Lower lobe of right lung (tissue), 2 donors: ENCODE measurements at regions not wholly inside any gene's neighbourhood (a gene's known extent, or its start where the extent isn't known, plus 50 kb on each side); places are given as distances from the start of the nearest gene placed in this dataset.

ENCODE experiments used
- ATAC-seq, 2 donors: fragments of 200-7000 bp; cut with Tn5 transposase; one replicate each; pipeline ENCODE4 v1.9.1; 2020 to 2022; ENCODE audit warnings: mild to moderate bottlenecking in 2 of 2, moderate library complexity in 2 of 2
- DNase-seq: peaks from one replicate; pipeline ENCODE4 v3.0.0-alpha.2; 2020
- H3K27ac ChIP-seq: fragments of 200-600 bp; one replicate; pipeline ENCODE4 v1.8.0; 2022
- H3K27me3 ChIP-seq: fragments of 200-600 bp; one replicate; pipeline ENCODE4 v1.8.0; 2022; ENCODE audit warnings: low read depth
- H3K36me3 ChIP-seq: fragments of 200-600 bp; one replicate; pipeline ENCODE4 v1.8.0; 2022; ENCODE audit warnings: mild to moderate bottlenecking
- H3K4me1 ChIP-seq: fragments of 200-600 bp; one replicate; pipeline ENCODE4 v1.8.0; 2022
- H3K4me3 ChIP-seq: fragments of 200-600 bp; one replicate; pipeline ENCODE4 v1.8.0; 2022; ENCODE audit warnings: mild to moderate bottlenecking
- H3K9me3 ChIP-seq: fragments of 200-600 bp; one replicate; pipeline ENCODE4 v1.8.0; 2022
- CTCF ChIP-seq: fragments of 200-600 bp; IDR thresholded peaks from one replicate; pipeline ENCODE4 v1.8.0; 2022; ENCODE audit warnings: antibody characterized with exemption, mild to moderate bottlenecking
- intact Hi-C: fragments of 100-400 bp; cut with DNase I; formaldehyde crosslinking; loops from one replicate; pipeline ENCODE4 v1.11.0; 2022
- donor health status: DM: no; HTN: yes; CAD: no; lungs with severe emphysema.

- no peaks in the 10 kb centered on the region for H3K36me3 ChIP-seq
- H3K4me1 ChIP-seq = no peaks in the 10 kb centered on the region
- peaks cover 6% of the 10 kb centered on the region for H3K9me3 ChIP-seq
- ATAC-seq (no peak), DNase-seq (no peak)
- H3K27me3 ChIP-seq = no peaks in the 10 kb centered on the region
- no peak overlapping the region for H3K27ac ChIP-seq
- intact Hi-C loops = no loop called here
- TF ChIP-seq CTCF = no peak
- H3K4me3 ChIP-seq = no peak overlapping the region
Measured at GRCh38 chr3:69591164-69591736, 148.0 kb upstream of the MITF start.

DNA sequence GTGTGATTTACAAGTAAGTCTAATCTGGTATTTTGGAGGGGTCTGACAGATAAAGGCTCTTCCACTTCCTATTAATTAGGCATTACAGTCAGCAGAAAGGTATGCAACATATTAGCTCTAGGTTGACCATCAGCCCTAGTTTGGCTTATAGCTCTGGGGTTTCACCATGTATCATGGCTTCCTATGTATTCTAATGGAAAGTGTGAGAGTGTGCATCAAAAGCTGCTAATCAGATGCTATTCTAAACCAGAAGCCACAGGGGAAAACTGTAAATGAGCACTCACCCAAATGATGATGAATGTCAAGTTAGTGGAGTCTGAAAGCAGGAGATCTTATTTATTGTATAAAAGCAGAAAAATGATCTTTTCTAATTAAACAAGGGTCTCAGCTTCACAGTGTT is 149.2 kb upstream of the MITF start:
- Histone ChIP-seq H3K27ac (no peak overlapping the region), H3K4me1 (no peaks in the 10 kb centered on the region), H3K9me3 (peaks cover 8% of the 10 kb centered on the region), H3K27me3 (no peaks in the 10 kb centered on the region), H3K4me3 (no peak overlapping the region), H3K36me3 (no peaks in the 10 kb centered on the region)
- ATAC-seq = no peak
- intact Hi-C loops = no loop called here
- no peak for DNase-seq
- no peak for TF ChIP-seq CTCF

DNA sequence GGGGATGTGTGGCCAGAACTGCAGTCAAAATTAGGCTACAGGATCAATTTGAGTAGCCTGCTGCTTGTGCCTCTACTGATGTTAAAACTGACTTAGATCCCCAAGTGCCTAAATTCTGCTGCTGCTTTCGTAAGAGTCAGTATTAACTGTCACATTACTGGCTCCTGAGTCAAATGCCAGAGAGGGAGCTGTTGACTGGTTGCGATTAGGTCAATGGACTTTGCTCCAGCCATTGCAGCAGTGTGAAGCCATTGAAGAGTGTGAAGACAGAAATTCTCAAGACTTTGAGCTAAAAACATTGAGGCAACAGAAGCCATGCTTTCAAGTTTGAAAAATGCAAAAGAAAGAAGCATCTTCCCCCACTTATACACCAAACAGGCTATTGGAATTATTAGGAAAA is 151.1 kb upstream of the MITF start:
- ATAC-seq (no peak), DNase-seq (no peak)
- Histone ChIP-seq H3K4me3 (no peak overlapping the region), H3K27ac (no peak overlapping the region), H3K9me3 (peaks cover 8% of the 10 kb centered on the region), H3K27me3 (no peaks in the 10 kb centered on the region), H3K36me3 (no peaks in the 10 kb centered on the region), H3K4me1 (no peaks in the 10 kb centered on the region)
- no peak for TF ChIP-seq CTCF
- intact Hi-C loops = no loop called here

- no peaks in the 10 kb centered on the region for H3K4me1 ChIP-seq
- TF ChIP-seq CTCF = no peak
- no peak overlapping the region for H3K27ac ChIP-seq
- H3K4me3 ChIP-seq = no peak overlapping the region
- DNase-seq = no peak
- H3K36me3 ChIP-seq = no peaks in the 10 kb centered on the region
- intact Hi-C loops = no loop called here
- ATAC-seq = no peak
- peaks cover 8% of the 10 kb centered on the region for H3K9me3 ChIP-seq
- H3K27me3 ChIP-seq = no peaks in the 10 kb centered on the region
Measured at GRCh38 chr3:69585472-69585871, 153.8 kb upstream of the MITF start.

DNA sequence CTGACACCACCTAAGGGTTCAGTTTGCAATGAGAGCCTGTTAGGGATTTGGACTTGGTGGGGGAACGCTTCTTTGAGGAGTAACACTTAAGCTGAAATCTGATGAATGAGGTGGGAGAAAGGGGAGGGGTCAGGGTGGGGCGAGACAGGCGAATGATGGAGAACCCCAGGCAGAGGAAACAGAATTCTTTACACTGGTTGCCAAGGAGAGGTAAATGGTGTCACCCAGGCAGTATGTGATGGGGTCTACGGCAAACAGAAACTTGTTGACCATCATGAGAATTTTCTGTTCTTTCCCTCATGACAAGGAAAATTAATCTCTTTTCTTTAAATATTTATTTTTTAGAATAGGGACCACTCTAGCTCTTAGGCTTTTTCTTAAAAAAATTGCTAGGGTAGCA is 157.2 kb upstream of the MITF start:
- intact Hi-C loops = no loop called here
- Histone ChIP-seq H3K36me3 (no peaks in the 10 kb centered on the region), H3K9me3 (peaks cover 8% of the 10 kb centered on the region), H3K27ac (no peak overlapping the region), H3K27me3 (no peaks in the 10 kb centered on the region), H3K4me1 (no peaks in the 10 kb centered on the region), H3K4me3 (no peak overlapping the region)
- DNase-seq (no peak), ATAC-seq (no peak)
- TF ChIP-seq CTCF = no peak
